H1 (cell line): ENCODE measurements at regions not wholly inside any gene's neighbourhood (a gene's known extent, or its start where the extent isn't known, plus 50 kb on each side); places are given as distances from the start of the nearest gene placed in this dataset.

ENCODE experiments used
- BCL11A ChIP-seq, 2 experiments: IDR thresholded peaks; one replicate each; pipeline ENCODE4 v1.6.1; 2011; ENCODE audit warnings: low read depth in 2 of 2, low read length in 2 of 2, mild to moderate bottlenecking in 2 of 2
- BRCA1 ChIP-seq: IDR thresholded peaks from 2 replicates; pipeline ENCODE4 v1.6.1; 2012; ENCODE audit warnings: low read depth, low read length, improper control_type of control experiment
- CBX5 ChIP-seq: fragments of 300-800, 300-1000 bp; sonication (generic); IDR thresholded peaks from 2 replicates; pipeline ENCODE4 v1.7.1; 2016; ENCODE audit warnings: antibody characterized with exemption, low read length, low read depth
- CHD7 ChIP-seq: fragments of 300-600 bp; sonication (generic); IDR thresholded peaks from 2 replicates; pipeline ENCODE4 v1.7.1; 2012; ENCODE audit warnings: low read length, moderate library complexity, mild to moderate bottlenecking, inconsistent platforms; ENCODE audit not compliant: insufficient replicate concordance
- HDAC6 ChIP-seq: IDR thresholded peaks from one replicate; pipeline ENCODE4 v1.7.1; 2012; ENCODE audit warnings: low read depth, mild to moderate bottlenecking, inconsistent platforms, low read length, moderate library complexity
- POLR2A ChIP-seq, 2 experiments: IDR thresholded peaks; 1 replicate in 1 of 2; 2 replicates in 1 of 2; pipeline ENCODE4 v1.6.1; 2011; ENCODE audit warnings: low read depth in 2 of 2, low read length in 2 of 2, mild to moderate bottlenecking in 2 of 2; ENCODE audit errors: control extremely low read depth in 1 of 2
- POLR2AphosphoS5 ChIP-seq: IDR thresholded peaks from 2 replicates; pipeline ENCODE4 v1.6.1; 2011; ENCODE audit warnings: low read depth, low read length
- RAD21 ChIP-seq, 2 experiments: IDR thresholded peaks in 1 of 2; conservative IDR thresholded peaks in 1 of 2; 2 replicates each; pipeline ENCODE4 v1.6.1; 2011; ENCODE audit warnings: low read depth in 2 of 2, low read length in 2 of 2, improper control_type of control experiment in 1 of 2, inconsistent platforms in 1 of 2, mild to moderate bottlenecking in 1 of 2, moderate library complexity in 1 of 2
- TF ChIP-seq, protein P1 (sequence below), 3 experiments: IDR thresholded peaks; 1 replicate in 2 of 3; 2 replicates in 1 of 3; pipeline versions ENCODE4 v1.5.1 to v1.6.1; 2011; ENCODE audit warnings: low read length in 3 of 3, mild to moderate bottlenecking in 3 of 3, inconsistent platforms in 2 of 3, low read depth in 1 of 3, moderate library complexity in 1 of 3; ENCODE audit not compliant: insufficient read depth in 1 of 3; ENCODE audit errors: control extremely low read depth in 1 of 3

GRCh38 chr7:24381894-24382505 lies 98.0 kb downstream of the NPY start:
- TF ChIP-seq POLR2AphosphoS5, result no peak
- TF ChIP-seq POLR2A (IDR thresholded peaks at IDR 0.05; ENCODE audit: control extremely low read depth in 1 of 2, low read depth in 2 of 2, low read length in 2 of 2), result no peak
- TF ChIP-seq BCL11A (IDR thresholded peaks at IDR 0.05; ENCODE audit: low read depth in 2 of 2, low read length in 2 of 2), result no peak
- TF ChIP-seq, protein P1, sequence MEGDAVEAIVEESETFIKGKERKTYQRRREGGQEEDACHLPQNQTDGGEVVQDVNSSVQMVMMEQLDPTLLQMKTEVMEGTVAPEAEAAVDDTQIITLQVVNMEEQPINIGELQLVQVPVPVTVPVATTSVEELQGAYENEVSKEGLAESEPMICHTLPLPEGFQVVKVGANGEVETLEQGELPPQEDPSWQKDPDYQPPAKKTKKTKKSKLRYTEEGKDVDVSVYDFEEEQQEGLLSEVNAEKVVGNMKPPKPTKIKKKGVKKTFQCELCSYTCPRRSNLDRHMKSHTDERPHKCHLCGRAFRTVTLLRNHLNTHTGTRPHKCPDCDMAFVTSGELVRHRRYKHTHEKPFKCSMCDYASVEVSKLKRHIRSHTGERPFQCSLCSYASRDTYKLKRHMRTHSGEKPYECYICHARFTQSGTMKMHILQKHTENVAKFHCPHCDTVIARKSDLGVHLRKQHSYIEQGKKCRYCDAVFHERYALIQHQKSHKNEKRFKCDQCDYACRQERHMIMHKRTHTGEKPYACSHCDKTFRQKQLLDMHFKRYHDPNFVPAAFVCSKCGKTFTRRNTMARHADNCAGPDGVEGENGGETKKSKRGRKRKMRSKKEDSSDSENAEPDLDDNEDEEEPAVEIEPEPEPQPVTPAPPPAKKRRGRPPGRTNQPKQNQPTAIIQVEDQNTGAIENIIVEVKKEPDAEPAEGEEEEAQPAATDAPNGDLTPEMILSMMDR (IDR thresholded peaks at IDR 0.05; ENCODE audit: control extremely low read depth in 1 of 3, insufficient read depth in 1 of 3, low read depth in 1 of 3, low read length in 3 of 3), result peak in 2 of 3 experiments; percentile 18 to 48; a peak in 2 of 4 replicates
- no peak for TF ChIP-seq BRCA1
- no peak for TF ChIP-seq HDAC6
- TF ChIP-seq CHD7, result no peak
- TF ChIP-seq CBX5, result no peak
- TF ChIP-seq RAD21 (IDR thresholded peaks at IDR 0.05 in 1 of 2, conservative IDR thresholded peaks at IDR 0.05 in 1 of 2; ENCODE audit: low read depth in 2 of 2, low read length in 2 of 2), result peak; percentile 53 to 60
